K562 (cell line): ENCODE measurements at regions not wholly inside any gene's neighbourhood (a gene's known extent, or its start where the extent isn't known, plus 50 kb on each side); places are given as distances from the start of the nearest gene placed in this dataset.

Experiments used
- ATAC-seq: fragments of 200-7000 bp; cut with Tn5 transposase; 3 replicates; pipeline ENCODE4 v1.9.1; 2020; ENCODE audit warnings: moderate library complexity
- BruUV-seq: library from RNA; stranded (reverse); fragments of 400-500 nt; replicated peaks from 2 replicates; lab custom pipeline; 2021; lab: Mats Ljungman, UMichigan
- CTCF ChIA-PET: fragments of 300-600 bp; formaldehyde crosslinking; extraction: SDS; loops from one replicate; lab custom pipeline; 2021; ENCODE audit warnings: low intra/inter-chr PET ratio; lab: Yijun Ruan, JAX
- POLR2A ChIA-PET: fragments of 300-600, 350-650 bp; sonication (Branson Sonifier 250); formaldehyde crosslinking; extraction: SDS; loops from one replicate; lab custom pipeline; 2021; ENCODE audit warnings: antibody characterized with exemption, inconsistent platforms; lab: Yijun Ruan, JAX
- DNase-seq, 4 experiments: peaks; one replicate each; pipeline versions ENCODE4 v3.0.0 to v3.0.0-alpha.2; 2011 to 2018; ENCODE audit warnings: low spot score in 3 of 4, mixed read lengths in 3 of 4; ENCODE audit errors: extremely low read depth in 1 of 4
- FAIRE-seq: peaks from 2 replicates; lab custom pipeline; 2011; peaks lifted over from hg19 to GRCh38; lab: Jason Lieb, UNC
- H2AFZ ChIP-seq: 2 replicates; pipeline ENCODE4 v1.6.0; 2011; ENCODE audit warnings: low read depth, low read length, control low read depth, inconsistent platforms
- H3K27ac ChIP-seq: fragments of 200-600 bp; 3 replicates; pipeline ENCODE4 v1.8.0; 2011; ENCODE audit warnings: low read depth, mild to moderate bottlenecking, control low read depth, inconsistent platforms, low read length, moderate library complexity, mixed read lengths; ENCODE audit errors: extremely low read depth
- H3K27me3 ChIP-seq, 2 experiments: fragments of 300-600 bp in 1 of 2; 2 replicates in 1 of 2; 3 replicates in 1 of 2; pipeline versions ENCODE4 v1.6.0 to v1.8.0; 2011; ENCODE audit warnings: inconsistent platforms in 2 of 2, low read length in 2 of 2, mild to moderate bottlenecking in 1 of 2, mixed read lengths in 1 of 2, moderate library complexity in 1 of 2; ENCODE audit not compliant: control insufficient read depth in 2 of 2, insufficient read depth in 2 of 2
- H3K36me3 ChIP-seq: fragments of 300-600 bp; 3 replicates; pipeline ENCODE4 v1.8.0; 2011; ENCODE audit warnings: mild to moderate bottlenecking, low read length, inconsistent platforms; ENCODE audit not compliant: control insufficient read depth, insufficient read depth
- H3K4me1 ChIP-seq, 2 experiments: fragments of 200-600 bp in 1 of 2; replicated peaks in 1 of 2; 2 replicates in 1 of 2; 3 replicates in 1 of 2; pipeline versions ENCODE4 v1.5.1 to v1.8.0; 2011; ENCODE audit warnings: inconsistent platforms in 2 of 2, low read length in 2 of 2, mild to moderate bottlenecking in 1 of 2, mixed read lengths in 1 of 2, moderate library complexity in 1 of 2; ENCODE audit not compliant: control insufficient read depth in 2 of 2, insufficient read depth in 2 of 2
- H3K4me2 ChIP-seq: 2 replicates; pipeline ENCODE4 v1.6.1; 2011; ENCODE audit warnings: low read length, control low read depth, inconsistent platforms, mixed read lengths; ENCODE audit not compliant: insufficient read depth
- H3K4me3 ChIP-seq: fragments of 200-600 bp; sonication (generic), shearing (Covaris generic); 2 replicates; pipeline ENCODE4 v1.5.1; 2016; ENCODE audit warnings: control low read depth, inconsistent platforms
- H3K79me2 ChIP-seq: fragments of 200-600 bp; 3 replicates; pipeline ENCODE4 v1.8.0; 2011; ENCODE audit warnings: low read length, inconsistent platforms; ENCODE audit not compliant: control insufficient read depth, insufficient read depth
- H3K9ac ChIP-seq, 2 experiments: 2 replicates each; pipeline versions ENCODE4 v1.6.0 to v1.6.1; 2011; ENCODE audit warnings: low read depth in 2 of 2, low read length in 2 of 2, control low read depth in 1 of 2, inconsistent platforms in 1 of 2, mild to moderate bottlenecking in 1 of 2, mixed read lengths in 1 of 2; ENCODE audit not compliant: insufficient read depth in 1 of 2
- H3K9me1 ChIP-seq: one replicate; pipeline ENCODE4 v1.6.0; 2011; ENCODE audit warnings: inconsistent platforms, mild to moderate bottlenecking, low read length, moderate library complexity; ENCODE audit not compliant: control insufficient read depth, insufficient read depth
- H3K9me3 ChIP-seq: replicated peaks from 2 replicates; pipeline ENCODE4 v1.5.1; 2011; ENCODE audit warnings: low read depth, low read length, inconsistent platforms; ENCODE audit not compliant: control insufficient read depth, insufficient read depth
- H4K20me1 ChIP-seq: replicated peaks from 2 replicates; pipeline ENCODE4 v1.6.1; 2011; ENCODE audit warnings: low read length, inconsistent platforms, mixed read lengths; ENCODE audit not compliant: control insufficient read depth, insufficient read depth
- DACH1 ChIP-seq: fragments of 450-650 bp; IDR thresholded peaks from 2 replicates; pipeline ENCODE4 v1.6.1; 2018; ENCODE audit not compliant: partially characterized antibody
- EGR1 ChIP-seq: fragments of 450-650 bp; conservative IDR thresholded peaks from 2 replicates; pipeline ENCODE4 v1.6.1; 2017; ENCODE audit warnings: mild to moderate bottlenecking
- ELF4 ChIP-seq: fragments of 450-650 bp; formaldehyde crosslinking; IDR thresholded peaks from 2 replicates; pipeline ENCODE4 v1.4.0; 2022; ENCODE audit warnings: missing genetic modification characterization
- GMEB1 ChIP-seq: fragments of 250-450 bp; sonication (Bioruptor Pico); IDR thresholded peaks from 2 replicates; pipeline ENCODE4 v1.4.0; 2020; ENCODE audit warnings: mild to moderate bottlenecking
- HNRNPUL1 ChIP-seq: fragments of 200-400 bp; formaldehyde crosslinking; IDR thresholded peaks from 2 replicates; pipeline ENCODE4 v1.6.1; 2017; ENCODE audit warnings: low read length
- IRF9 ChIP-seq: fragments of 450-650 bp; IDR thresholded peaks from 2 replicates; pipeline ENCODE4 v1.6.1; 2016; ENCODE audit warnings: missing biosample characterization, missing genetic modification characterization
- MAFF ChIP-seq: IDR thresholded peaks from 2 replicates; pipeline ENCODE4 v1.6.1; 2012; ENCODE audit warnings: low read length, improper control_type of control experiment
- POLR2AphosphoS5 ChIP-seq: IDR thresholded peaks from 2 replicates; pipeline ENCODE4 v1.6.1; 2011; ENCODE audit warnings: mild to moderate bottlenecking, low read depth, low read length, moderate library complexity; ENCODE audit not compliant: control insufficient read depth, insufficient read depth
- POU5F1 ChIP-seq: fragments of 150-350 bp; IDR thresholded peaks from 2 replicates; pipeline ENCODE4 v1.6.1; 2014; ENCODE audit warnings: borderline replicate concordance, low read length, low read depth, mild to moderate bottlenecking; ENCODE audit not compliant: partially characterized antibody
- TCFL5 ChIP-seq: fragments of 250-450 bp; sonication (Bioruptor Pico); conservative IDR thresholded peaks from 2 replicates; pipeline ENCODE4 v1.6.1; 2021; ENCODE audit warnings: mild to moderate bottlenecking, moderate library complexity, matching md5 sums
- WGBS: fragments of 100-300 bp; shearing (Covaris generic); methylation state at CpG from one replicate; pipeline ENCODE4 v1.1.6; 2016; ENCODE audit warnings: low coverage, mixed read lengths; ENCODE audit not compliant: insufficient coverage; ENCODE audit errors: missing lambda C conversion rate; 5-methylcytosine and 5-hydroxymethylcytosine counted together
- in situ Hi-C: fragments of 300-500 bp; cut with MboI; formaldehyde crosslinking; loops from 4 replicates; pipeline ENCODE4 v1.15.0; 2018; ENCODE audit warnings: inconsistent platforms, mixed read lengths
- intact Hi-C: fragments of 100-400 bp; cut with micrococcal nuclease; formaldehyde crosslinking; loops from 2 replicates; pipeline ENCODE4 v1.14.2; 2022

GRCh38 chr5:104139840-104140239 lies 577.3 kb upstream of the NUDT12 start:
- ChIA-PET CTCF (no interaction called here), POLR2A (no interaction called here)
- WGBS, result 68% methylated on average over 3 of the region's 3 CpGs
- Histone ChIP-seq H3K9ac (no peak overlapping the region), H4K20me1 (no peaks in the 10 kb centered on the region), H3K79me2 (no peaks in the 10 kb centered on the region), H3K9me1 (no peaks in the 10 kb centered on the region), H3K27ac (no peak overlapping the region), H2AFZ (no peak overlapping the region), H3K4me2 (no peak overlapping the region), H3K27me3 (no peaks in the 10 kb centered on the region), H3K4me3 (no peak overlapping the region), H3K9me3 (no peaks in the 10 kb centered on the region), H3K36me3 (no peaks in the 10 kb centered on the region), H3K4me1 (peaks cover 0 to 7% of the 10 kb centered on the region in 2 experiments; a peak in 3 of 5 replicates)
- no TSS peak for BruUV-seq
- in situ Hi-C loops, result loop anchor here (10.0 kb wide), 1 partner anchor 1435 kb away; no protein-coding TSS in a partner anchor
- ATAC-seq (no peak), FAIRE-seq (no peak), DNase-seq (no peak)
- intact Hi-C loops, result no loop called here
- no peak for TF ChIP-seq IRF9 (tag)
- TF ChIP-seq TCFL5, result no peak
- TF ChIP-seq EGR1, result no peak
- no peak for TF ChIP-seq GMEB1 (CRISPR knock-in tag)
- TF ChIP-seq ELF4 (CRISPR knock-in tag), result no peak
- no peak for TF ChIP-seq POU5F1
- no peak for TF ChIP-seq MAFF
- TF ChIP-seq HNRNPUL1, result no peak
- no peak for TF ChIP-seq DACH1
- no peak for TF ChIP-seq POLR2AphosphoS5
